CD14-positive monocyte (primary cell): ENCODE measurements at regions not wholly inside any gene's neighbourhood (a gene's known extent, or its start where the extent isn't known, plus 50 kb on each side); places are given as distances from the start of the nearest gene placed in this dataset.

ENCODE experiments used
- DNase-seq, 3 donors: peaks; one replicate each; pipeline ENCODE4 v3.0.0-alpha.2; 2011 to 2022
- H2AFZ ChIP-seq: 2 replicates; pipeline ENCODE4 v1.6.0; 2012; ENCODE audit warnings: mild to moderate bottlenecking, low read depth, low read length, inconsistent platforms; ENCODE audit not compliant: insufficient read depth, poor library complexity, severe bottlenecking
- H3K27ac ChIP-seq, 2 donors: 1 replicate in 1 of 2; 2 replicates in 1 of 2; pipeline ENCODE4 v1.5.1; 2012 to 2013; ENCODE audit warnings: low read length in 2 of 2, control low read depth in 1 of 2, inconsistent platforms in 1 of 2, low read depth in 1 of 2, mild to moderate bottlenecking in 1 of 2
- H3K27me3 ChIP-seq, 2 donors: one replicate each; pipeline versions ENCODE4 v1.6.0 to v1.6.1; 2011 to 2013; ENCODE audit warnings: low read length in 2 of 2; ENCODE audit not compliant: control insufficient read depth in 2 of 2, insufficient read depth in 2 of 2
- H3K36me3 ChIP-seq, 2 donors: replicated peaks in 1 of 2; 1 replicate in 1 of 2; 2 replicates in 1 of 2; pipeline versions ENCODE4 v1.5.1 to v1.6.1; 2012 to 2013; ENCODE audit warnings: low read length in 2 of 2, control low read depth in 1 of 2, inconsistent platforms in 1 of 2, mild to moderate bottlenecking in 1 of 2; ENCODE audit not compliant: insufficient read depth in 2 of 2, control insufficient read depth in 1 of 2
- H3K4me1 ChIP-seq, 2 donors: 1 replicate in 1 of 2; 2 replicates in 1 of 2; pipeline versions ENCODE4 v1.5.1 to v1.6.1; 2012 to 2013; ENCODE audit warnings: low read length in 2 of 2, control low read depth in 1 of 2, inconsistent platforms in 1 of 2, mild to moderate bottlenecking in 1 of 2, moderate library complexity in 1 of 2; ENCODE audit not compliant: insufficient read depth in 2 of 2, control insufficient read depth in 1 of 2
- H3K4me2 ChIP-seq: replicated peaks from 2 replicates; pipeline ENCODE3; 2012; ENCODE audit warnings: low read length, moderate library complexity, mild to moderate bottlenecking; ENCODE audit not compliant: poor library complexity, severe bottlenecking; ENCODE audit errors: extremely low read depth
- H3K4me3 ChIP-seq, 3 experiments: fragments of 200-600 bp in 1 of 3; sonication (generic) in 1 of 3; replicated peaks in 1 of 3; 1 replicate in 2 of 3; 2 replicates in 1 of 3; pipeline ENCODE4 v1.5.1; 2011 to 2013; ENCODE audit warnings: low read length in 3 of 3, mild to moderate bottlenecking in 3 of 3, control low read depth in 2 of 3, low read depth in 2 of 3, inconsistent platforms in 1 of 3, moderate library complexity in 1 of 3
- H3K79me2 ChIP-seq: 2 replicates; pipeline ENCODE4 v1.6.0; 2012; ENCODE audit warnings: mild to moderate bottlenecking, control low read depth, inconsistent platforms, low read length, moderate library complexity; ENCODE audit not compliant: insufficient read depth
- H3K9ac ChIP-seq: 2 replicates; pipeline ENCODE4 v1.6.0; 2017; ENCODE audit warnings: low read length, mild to moderate bottlenecking; ENCODE audit not compliant: insufficient read depth, poor library complexity, severe bottlenecking
- H3K9me3 ChIP-seq, 2 donors: replicated peaks in 1 of 2; 1 replicate in 1 of 2; 2 replicates in 1 of 2; pipeline versions ENCODE4 v1.5.1 to v1.6.1; 2012 to 2013; ENCODE audit warnings: low read length in 2 of 2, control low read depth in 1 of 2; ENCODE audit not compliant: control insufficient read depth in 1 of 2, insufficient read depth in 1 of 2
- H4K20me1 ChIP-seq: 2 replicates; pipeline ENCODE4 v1.6.0; 2012; ENCODE audit warnings: mild to moderate bottlenecking, low read length, control low read depth, moderate library complexity; ENCODE audit not compliant: insufficient read depth
- H3K27ac Mint-ChIP-seq, 7 donors: one replicate each; pipeline ENCODE4 v1.8.0; 2020; ENCODE audit warnings: mild to moderate bottlenecking in 7 of 7, mixed read lengths in 7 of 7, moderate library complexity in 6 of 7, inconsistent platforms in 2 of 7
- H3K27me3 Mint-ChIP-seq, 3 donors: one replicate each; pipeline ENCODE4 v1.8.0; 2021 to 2022; ENCODE audit warnings: low read depth in 3 of 3, mild to moderate bottlenecking in 3 of 3, mixed read lengths in 3 of 3, moderate library complexity in 3 of 3, inconsistent platforms in 1 of 3
- H3K36me3 Mint-ChIP-seq, 2 donors: one replicate each; pipeline ENCODE4 v1.8.0; 2020; ENCODE audit warnings: mixed read lengths in 2 of 2, inconsistent platforms in 1 of 2, mild to moderate bottlenecking in 1 of 2
- H3K4me1 Mint-ChIP-seq: one replicate; pipeline ENCODE4 v1.8.0; 2020; ENCODE audit warnings: mild to moderate bottlenecking, mixed read lengths
- H3K4me3 Mint-ChIP-seq, 2 donors: one replicate each; pipeline ENCODE4 v1.8.0; 2020; ENCODE audit warnings: mild to moderate bottlenecking in 2 of 2, mixed read lengths in 2 of 2, moderate library complexity in 1 of 2
- H3K9me3 Mint-ChIP-seq, 7 donors: one replicate each; pipeline ENCODE4 v1.8.0; 2020 to 2022; ENCODE audit warnings: mixed read lengths in 7 of 7, mild to moderate bottlenecking in 6 of 7, moderate library complexity in 6 of 7, inconsistent platforms in 2 of 7
- WGBS: methylation state at CpG from one replicate; pipeline ENCODE4 v1.1.5; 2013; ENCODE audit warnings: missing lambda C conversion rate; ENCODE audit not compliant: insufficient coverage; 5-methylcytosine and 5-hydroxymethylcytosine counted together
- intact Hi-C, 2 donors: fragments of 100-400 bp; cut with micrococcal nuclease; formaldehyde crosslinking; loops; one replicate each; pipeline versions ENCODE4 v1.15.0 to v1.15.1; 2023
- TF ChIP-seq, protein P1 (sequence below): fragments of 200-600 bp; IDR thresholded peaks from one replicate; pipeline ENCODE4 v1.8.0; 2022; ENCODE audit warnings: antibody characterized with exemption, mild to moderate bottlenecking

DNA sequence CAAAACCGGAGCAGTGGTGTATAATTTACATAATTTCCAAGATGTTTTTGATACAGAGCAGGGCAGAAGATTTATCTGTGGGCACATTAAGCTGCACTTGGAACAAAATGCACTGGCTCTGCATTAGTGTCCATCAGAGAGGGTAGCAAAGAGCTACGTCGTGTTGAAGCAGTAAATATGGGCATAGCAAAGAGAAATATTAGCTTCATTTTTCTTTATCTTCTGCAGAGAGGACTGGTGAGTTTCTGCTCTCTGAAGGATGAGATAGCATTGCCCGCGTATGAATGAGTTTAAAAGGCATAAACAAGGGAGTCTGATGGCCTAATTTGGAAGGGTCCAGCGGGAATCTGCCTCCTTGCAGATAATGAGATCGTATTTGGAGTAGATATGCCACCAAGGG lies 227.8 kb upstream of the CDH11 start:
- H3K4me2 ChIP-seq, result no peak overlapping the region
- H3K9me3 Mint-ChIP-seq, result peaks cover 0 to 2% (median 0%) of the 10 kb centered on the region in 7 donors
- no peaks in the 10 kb centered on the region for H3K79me2 ChIP-seq
- no peaks in the 10 kb centered on the region for H3K4me1 Mint-ChIP-seq
- H4K20me1 ChIP-seq, result no peaks in the 10 kb centered on the region
- H3K27me3 ChIP-seq, result no peaks in the 10 kb centered on the region
- H2AFZ ChIP-seq, result no peak overlapping the region
- WGBS, result 89% methylated on average over 2 of the region's 7 CpGs
- peaks cover 0 to 2% (median 2%) of the 10 kb centered on the region in 3 donors for H3K27me3 Mint-ChIP-seq
- no peak overlapping the region for H3K9ac ChIP-seq
- no peaks in the 10 kb centered on the region for H3K4me1 ChIP-seq
- H3K27ac Mint-ChIP-seq, result no peak overlapping the region
- DNase-seq, result no peak
- H3K4me3 ChIP-seq, result no peak overlapping the region
- H3K4me3 Mint-ChIP-seq, result no peak overlapping the region
- TF ChIP-seq, protein P1, sequence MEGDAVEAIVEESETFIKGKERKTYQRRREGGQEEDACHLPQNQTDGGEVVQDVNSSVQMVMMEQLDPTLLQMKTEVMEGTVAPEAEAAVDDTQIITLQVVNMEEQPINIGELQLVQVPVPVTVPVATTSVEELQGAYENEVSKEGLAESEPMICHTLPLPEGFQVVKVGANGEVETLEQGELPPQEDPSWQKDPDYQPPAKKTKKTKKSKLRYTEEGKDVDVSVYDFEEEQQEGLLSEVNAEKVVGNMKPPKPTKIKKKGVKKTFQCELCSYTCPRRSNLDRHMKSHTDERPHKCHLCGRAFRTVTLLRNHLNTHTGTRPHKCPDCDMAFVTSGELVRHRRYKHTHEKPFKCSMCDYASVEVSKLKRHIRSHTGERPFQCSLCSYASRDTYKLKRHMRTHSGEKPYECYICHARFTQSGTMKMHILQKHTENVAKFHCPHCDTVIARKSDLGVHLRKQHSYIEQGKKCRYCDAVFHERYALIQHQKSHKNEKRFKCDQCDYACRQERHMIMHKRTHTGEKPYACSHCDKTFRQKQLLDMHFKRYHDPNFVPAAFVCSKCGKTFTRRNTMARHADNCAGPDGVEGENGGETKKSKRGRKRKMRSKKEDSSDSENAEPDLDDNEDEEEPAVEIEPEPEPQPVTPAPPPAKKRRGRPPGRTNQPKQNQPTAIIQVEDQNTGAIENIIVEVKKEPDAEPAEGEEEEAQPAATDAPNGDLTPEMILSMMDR, result no peak
- intact Hi-C loops, result no loop called here
- no peaks in the 10 kb centered on the region for H3K9me3 ChIP-seq
- no peaks in the 10 kb centered on the region for H3K36me3 ChIP-seq
- no peak overlapping the region for H3K27ac ChIP-seq
- H3K36me3 Mint-ChIP-seq, result no peaks in the 10 kb centered on the region

DNA sequence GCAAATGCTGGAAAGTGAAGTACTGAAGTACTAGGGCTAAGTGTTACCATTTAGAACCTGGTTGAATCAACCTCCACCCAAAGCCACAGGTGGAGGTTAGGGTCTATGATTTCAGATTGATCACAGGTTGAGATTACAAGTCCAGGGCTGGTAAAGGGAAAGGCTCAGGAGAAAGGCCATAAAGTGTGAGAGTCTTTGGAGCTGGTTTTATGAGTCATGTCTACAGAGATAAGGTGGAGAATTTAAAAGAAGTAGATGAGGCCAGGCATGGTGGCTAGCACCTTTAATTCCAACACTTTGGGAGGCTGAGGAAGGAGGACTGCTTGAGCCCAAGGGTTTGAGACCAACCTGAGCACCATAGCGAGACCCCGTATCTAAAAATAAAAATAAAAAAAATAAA lies 221.7 kb upstream of the CDH11 start:
- H3K27me3 Mint-ChIP-seq, result peaks cover 0 to 2% (median 1%) of the 10 kb centered on the region in 3 donors
- Histone ChIP-seq H2AFZ (no peak overlapping the region), H3K4me3 (no peak overlapping the region), H3K9ac (no peak overlapping the region), H4K20me1 (no peaks in the 10 kb centered on the region), H3K27ac (no peak overlapping the region), H3K36me3 (no peaks in the 10 kb centered on the region), H3K27me3 (no peaks in the 10 kb centered on the region), H3K9me3 (no peaks in the 10 kb centered on the region), H3K4me1 (no peaks in the 10 kb centered on the region), H3K79me2 (no peaks in the 10 kb centered on the region), H3K4me2 (no peak overlapping the region)
- WGBS, result no CpG with 5 or more reads among the region's 2 CpGs
- no peak overlapping the region for H3K4me3 Mint-ChIP-seq
- no peak for DNase-seq
- TF ChIP-seq, protein P1, result no peak
- H3K9me3 Mint-ChIP-seq, result peaks cover 0 to 4% (median 0%) of the 10 kb centered on the region in 7 donors
- no peaks in the 10 kb centered on the region for H3K4me1 Mint-ChIP-seq
- intact Hi-C loops, result no loop called here
- H3K36me3 Mint-ChIP-seq, result no peaks in the 10 kb centered on the region
- H3K27ac Mint-ChIP-seq, result no peak overlapping the region
